KBM-7 (cell line): ENCODE measurements at regions not wholly inside any gene's neighbourhood (a gene's known extent, or its start where the extent isn't known, plus 50 kb on each side); places are given as distances from the start of the nearest gene placed in this dataset.
"Not testable (repeated sequence)": the region's sequence is repeated elsewhere in the genome, so short reads cannot be mapped to it uniquely, and the experiment has no call there.

ENCODE experiments used
- DNase-seq: peaks from one replicate; pipeline ENCODE4 v3.0.0-alpha.2; 2015
- in situ Hi-C: fragments of 300-500 bp; cut with MboI; formaldehyde crosslinking; loops from 2 replicates; pipeline ENCODE4 v1.14.3; 2020; ENCODE audit warnings: low sequenced_read_pairs, low pct_unique_long_range_greater_than_20kb, mixed read lengths

GRCh38 chr3:75110741-75111140, 496.3 kb upstream of the CNTN3 start:
- in situ Hi-C loops, result no loop called here
- no peak for DNase-seq

GRCh38 chr3:75115695-75116094, 501.2 kb upstream of the CNTN3 start:
- no peak for DNase-seq
- in situ Hi-C loops, result no loop called here

GRCh38 chr3:75118779-75119178, 504.3 kb upstream of the CNTN3 start:
- in situ Hi-C loops, result no loop called here
- DNase-seq, result no peak

GRCh38 chr3:75126556-75126955, 512.1 kb upstream of the CNTN3 start:
- DNase-seq, result no peak
- in situ Hi-C loops, result no loop called here

- DNase-seq, result no peak
- in situ Hi-C loops, result no loop called here
These were observed 514.6 kb upstream of the CNTN3 start for GRCh38 chr3:75129101-75129500.

GRCh38 chr3:75136100-75136897, 521.8 kb upstream of the CNTN3 start:
- in situ Hi-C loops, result no loop called here
- no peak for DNase-seq

GRCh38 chr3:75138345-75138744, 523.9 kb upstream of the CNTN3 start:
- in situ Hi-C loops, result no loop called here
- DNase-seq, result no peak

- DNase-seq, result no peak
- in situ Hi-C loops, result no loop called here
These were observed 523.1 kb upstream of the FRG2C start for GRCh38 chr3:75140904-75141615.

GRCh38 chr3:75144406-75144805, 519.7 kb upstream of the FRG2C start:
- in situ Hi-C loops, result no loop called here
- no peak for DNase-seq

GRCh38 chr3:75171630-75172230, 492.4 kb upstream of the FRG2C start:
- DNase-seq, result peak; percentile 7
- in situ Hi-C loops, result no loop called here

- in situ Hi-C loops, result no loop called here
- no peak for DNase-seq
These were observed 487.2 kb upstream of the FRG2C start for GRCh38 chr3:75176937-75177336.

- in situ Hi-C loops, result no loop called here
- DNase-seq, result no peak
These were observed 483.7 kb upstream of the FRG2C start for GRCh38 chr3:75180235-75180944.

- DNase-seq, result no peak
- in situ Hi-C loops, result no loop called here
These were observed 483.2 kb upstream of the FRG2C start for GRCh38 chr3:75180945-75181298.

- DNase-seq, result no peak
- in situ Hi-C loops, result no loop called here
These were observed 475.2 kb upstream of the FRG2C start for GRCh38 chr3:75188962-75189361.

- DNase-seq, result peak; percentile 55
- in situ Hi-C loops, result no loop called here
These were observed 471.9 kb upstream of the FRG2C start for GRCh38 chr3:75192146-75192616.

GRCh38 chr3:75193797-75194196, 470.3 kb upstream of the FRG2C start:
- no peak for DNase-seq
- in situ Hi-C loops, result no loop called here

GRCh38 chr3:75214332-75214731, 449.8 kb upstream of the FRG2C start:
- DNase-seq, in situ Hi-C loops: not testable (repeated sequence)

GRCh38 chr3:75218577-75218976, 445.6 kb upstream of the FRG2C start:
- in situ Hi-C loops, result no loop called here

GRCh38 chr3:75220932-75221331, 443.2 kb upstream of the FRG2C start:
- no peak for DNase-seq
- in situ Hi-C loops, result no loop called here

More at GRCh38 chr3:75218577-75218976, 445.6 kb upstream of the FRG2C start:
- DNase-seq, result no peak

GRCh38 chr3:75224412-75224811, 439.7 kb upstream of the FRG2C start:
- no peak for DNase-seq

More at GRCh38 chr3:75224412-75224811, 439.7 kb upstream of the FRG2C start:
- in situ Hi-C loops, result no loop called here
